ENCODE measurements at regions not wholly inside any gene's neighbourhood (a gene's known extent, or its start where the extent isn't known, plus 50 kb on each side); places are given as distances from the start of the nearest gene placed in this dataset.

- TF ChIP-seq MYC (IDR thresholded peaks at IDR 0.05; ENCODE audit: low read depth, low read length) = no peak
- TF ChIP-seq CTCF (IDR thresholded peaks at IDR 0.05; ENCODE audit: extremely low read depth in 1 of 2, insufficient read depth in 1 of 2, low read depth in 1 of 2, low read length in 2 of 2) = no peak
- no peak for TF ChIP-seq POLR2AphosphoS5 (IDR thresholded peaks at IDR 0.05; ENCODE audit: insufficient read depth, low read depth, low read length)
- TF ChIP-seq EZH2 (IDR thresholded peaks at IDR 0.05; ENCODE audit: borderline replicate concordance, low read depth, low read length, severe bottlenecking) = no peak
- TF ChIP-seq POLR2A (IDR thresholded peaks at IDR 0.05; ENCODE audit: low read depth, low read length) = no peak
- TF ChIP-seq FOS (IDR thresholded peaks at IDR 0.05; ENCODE audit: borderline replicate concordance, insufficient read depth, low read length) = no peak
- TF ChIP-seq GATA2 (IDR thresholded peaks at IDR 0.05; ENCODE audit: insufficient read depth, insufficient read length, low read depth, low read length) = no peak
- TF ChIP-seq, protein P1, sequence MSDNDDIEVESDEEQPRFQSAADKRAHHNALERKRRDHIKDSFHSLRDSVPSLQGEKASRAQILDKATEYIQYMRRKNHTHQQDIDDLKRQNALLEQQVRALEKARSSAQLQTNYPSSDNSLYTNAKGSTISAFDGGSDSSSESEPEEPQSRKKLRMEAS (IDR thresholded peaks at IDR 0.05; ENCODE audit: insufficient read depth, insufficient read length) = no peak
Measured at GRCh38 chr1:95659588-95659987, 425.6 kb downstream of the RWDD3 start.

Measured in endothelial cell of umbilical vein (primary cell).